GM21367 (cell line): ENCODE measurements at regions not wholly inside any gene's neighbourhood (a gene's known extent, or its start where the extent isn't known, plus 50 kb on each side); places are given as distances from the start of the nearest gene placed in this dataset.
"Not testable (repeated sequence)": the region's sequence is repeated elsewhere in the genome, so short reads cannot be mapped to it uniquely, and the experiment has no call there.

Source experiments
- ATAC-seq: cut with Tn5 transposase; IDR thresholded peaks from one replicate; pipeline ENCODE4 v1.9.1; 2021; ENCODE audit not compliant: unreplicated experiment

DNA sequence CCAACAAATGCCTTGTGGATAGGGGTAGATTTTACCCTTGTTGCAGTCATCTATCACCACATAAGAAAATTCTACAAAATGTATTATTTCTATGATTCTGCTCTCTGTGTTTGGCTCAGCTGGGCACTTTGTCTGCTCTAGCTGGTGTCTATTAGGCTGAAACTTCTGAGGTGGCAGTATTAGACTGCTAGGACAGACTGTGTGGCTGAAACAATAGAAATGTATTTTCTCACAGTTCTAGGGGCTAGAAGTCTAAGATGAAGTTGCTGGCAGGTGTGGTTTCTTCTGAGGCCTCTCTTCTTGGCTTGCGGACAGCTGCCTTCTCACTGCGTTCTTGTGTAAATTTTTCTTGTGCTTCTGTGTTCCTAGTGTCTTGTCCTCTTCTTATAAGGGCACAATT lies 1139.6 kb upstream of the LRRTM3 start:
- ATAC-seq = no peak

DNA sequence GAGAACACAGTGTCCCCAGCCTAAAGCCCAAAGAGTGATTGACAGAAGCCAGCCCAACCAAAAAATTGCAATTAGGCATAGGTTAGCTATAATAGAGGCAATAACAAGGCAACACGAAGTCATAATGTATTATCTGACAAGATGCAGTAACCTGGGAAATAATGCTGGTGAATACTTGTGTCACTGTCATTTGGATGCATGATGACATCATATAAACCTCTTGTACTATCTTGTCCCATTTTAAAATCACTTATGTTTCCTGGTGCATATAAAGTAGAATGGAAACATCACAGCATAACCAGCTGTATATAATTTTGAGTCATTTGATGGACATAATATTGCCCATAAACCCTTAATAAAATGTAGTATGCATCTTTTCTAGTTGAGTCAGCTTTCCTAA lies 1138.3 kb upstream of the LRRTM3 start:
- no peak for ATAC-seq

- ATAC-seq = no peak
Measured at GRCh38 chr10:65788271-65788670, 1137.6 kb upstream of the LRRTM3 start.

DNA sequence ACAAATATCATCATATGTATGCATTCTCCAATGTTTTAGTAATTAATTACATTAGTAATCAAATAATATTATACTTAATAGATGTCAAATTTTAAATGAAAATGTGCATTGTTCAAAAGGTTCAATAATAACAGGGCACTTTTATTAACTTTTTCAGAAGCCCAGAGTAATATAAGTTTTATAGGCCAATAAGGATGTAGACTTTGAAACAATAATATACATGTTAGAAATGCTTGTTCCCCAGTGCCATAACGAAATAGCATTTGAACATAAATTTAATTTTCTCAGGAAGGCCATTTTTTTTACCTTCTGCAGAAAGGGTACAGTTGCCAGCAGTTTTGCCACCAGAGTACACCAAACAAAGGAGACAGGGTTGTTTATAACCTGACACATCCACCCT lies 1133.9 kb upstream of the LRRTM3 start:
- ATAC-seq = no peak

- no peak for ATAC-seq
Measured at GRCh38 chr10:65793738-65794425, 1132.0 kb upstream of the LRRTM3 start.

- ATAC-seq = not testable (repeated sequence)
Measured at GRCh38 chr10:65794861-65795260, 1131.0 kb upstream of the LRRTM3 start.

DNA sequence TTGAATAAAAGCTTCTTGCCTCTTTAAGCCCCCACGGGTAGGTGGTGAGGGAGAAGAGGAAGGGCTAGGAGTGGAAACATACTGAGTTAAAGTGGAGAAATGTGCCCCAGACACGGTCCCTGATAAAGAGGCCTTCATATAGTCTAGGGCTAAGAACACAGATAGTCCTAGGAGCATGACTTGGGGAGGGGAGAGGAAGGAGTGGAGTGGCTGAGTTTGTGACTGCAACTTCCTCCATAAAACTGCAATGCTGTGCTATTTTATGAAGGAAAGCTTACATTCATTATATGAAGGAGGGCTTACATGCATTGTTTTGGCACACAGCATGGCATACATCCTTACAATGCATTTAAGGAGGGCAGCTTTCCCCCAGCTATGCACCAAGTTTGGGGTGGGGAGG lies 1129.4 kb upstream of the LRRTM3 start:
- no peak for ATAC-seq

DNA sequence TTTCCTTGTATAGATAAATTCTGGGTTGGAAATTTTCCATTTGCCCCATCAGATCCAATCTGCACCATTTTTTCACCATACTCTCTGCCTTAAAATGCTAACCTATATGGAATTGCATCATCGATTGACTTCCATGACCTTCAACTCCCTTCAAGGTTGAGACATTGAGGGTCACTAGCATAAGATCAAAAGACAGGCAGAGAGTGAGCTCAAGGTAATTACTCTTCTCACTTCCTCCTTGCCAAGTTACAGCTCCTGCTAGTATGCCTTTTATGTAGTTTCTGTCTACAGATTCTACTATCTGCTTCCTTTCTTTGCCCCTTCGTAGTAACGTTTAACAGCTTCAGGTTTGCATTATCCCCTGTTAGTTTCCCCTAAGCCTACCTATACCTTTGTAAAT lies 1127.7 kb upstream of the LRRTM3 start:
- no peak for ATAC-seq

DNA sequence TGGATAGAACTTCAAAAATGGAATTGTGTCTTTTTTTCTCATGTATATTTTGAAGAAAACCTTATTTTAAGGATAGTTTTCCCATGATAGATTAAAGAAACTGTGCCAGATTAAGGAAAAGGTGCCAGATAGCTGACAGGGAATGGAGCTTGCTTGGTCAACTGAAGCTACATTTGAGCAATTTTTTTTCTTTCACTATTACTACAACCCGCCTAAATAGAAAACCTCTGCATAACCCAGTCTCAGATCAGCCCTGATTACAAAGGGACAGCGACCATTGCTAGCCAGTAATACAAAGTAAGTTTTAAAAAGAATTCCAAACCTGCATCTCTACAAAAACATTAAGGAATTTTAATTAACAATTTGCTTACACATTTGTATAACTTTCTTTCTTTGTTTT lies 1123.4 kb upstream of the LRRTM3 start:
- ATAC-seq = no peak

DNA sequence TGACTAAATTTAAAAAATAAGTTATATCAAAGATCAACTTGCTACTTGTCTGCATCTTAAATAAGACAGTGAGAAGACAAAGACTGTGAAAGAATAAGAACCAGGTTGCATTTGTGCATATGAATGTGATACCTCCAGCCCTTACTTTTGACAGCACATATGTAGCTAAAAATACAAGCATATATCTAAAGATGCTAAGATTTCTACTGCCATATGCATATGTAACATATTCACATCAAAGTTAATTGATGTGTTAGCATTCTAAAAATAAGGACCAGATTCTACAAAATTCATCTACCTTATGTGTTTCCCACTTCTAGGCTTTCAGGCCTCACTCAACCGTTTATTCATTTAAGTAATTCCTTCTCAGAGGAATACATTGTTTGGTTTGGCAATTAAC lies 1120.3 kb upstream of the LRRTM3 start:
- ATAC-seq = no peak

GRCh38 chr10:65805993-65806392 lies 1119.8 kb upstream of the LRRTM3 start:
- no peak for ATAC-seq

DNA sequence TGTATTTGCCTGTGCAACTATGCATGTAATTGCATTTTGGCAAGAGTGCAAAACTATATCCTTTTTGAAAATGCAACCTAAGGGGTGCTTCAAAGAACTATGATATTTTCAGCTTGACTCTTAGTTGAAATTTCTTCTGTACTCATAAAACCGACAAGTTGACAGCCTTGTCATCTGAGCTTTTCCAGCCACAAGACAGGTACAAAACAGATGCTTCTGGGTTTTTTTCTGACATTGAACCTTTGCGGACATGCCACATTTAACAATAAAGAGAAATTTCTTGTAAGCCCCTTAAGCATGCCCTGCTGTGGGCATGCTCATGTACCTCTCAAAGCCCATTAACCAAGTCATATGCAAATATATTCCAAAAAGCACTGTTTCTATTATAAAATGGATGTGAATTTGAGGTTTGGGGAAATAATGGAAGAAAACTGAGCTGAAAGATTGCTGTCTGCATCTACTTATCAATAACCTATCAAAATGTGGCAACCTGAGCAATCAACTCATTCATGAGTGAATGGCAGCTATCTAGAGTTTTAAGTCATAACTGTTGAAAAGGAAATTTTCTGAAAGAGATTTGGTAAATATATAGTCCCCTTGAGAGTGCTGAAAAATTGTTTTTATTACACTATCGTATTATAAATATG lies 1117.0 kb upstream of the LRRTM3 start:
- no peak for ATAC-seq

DNA sequence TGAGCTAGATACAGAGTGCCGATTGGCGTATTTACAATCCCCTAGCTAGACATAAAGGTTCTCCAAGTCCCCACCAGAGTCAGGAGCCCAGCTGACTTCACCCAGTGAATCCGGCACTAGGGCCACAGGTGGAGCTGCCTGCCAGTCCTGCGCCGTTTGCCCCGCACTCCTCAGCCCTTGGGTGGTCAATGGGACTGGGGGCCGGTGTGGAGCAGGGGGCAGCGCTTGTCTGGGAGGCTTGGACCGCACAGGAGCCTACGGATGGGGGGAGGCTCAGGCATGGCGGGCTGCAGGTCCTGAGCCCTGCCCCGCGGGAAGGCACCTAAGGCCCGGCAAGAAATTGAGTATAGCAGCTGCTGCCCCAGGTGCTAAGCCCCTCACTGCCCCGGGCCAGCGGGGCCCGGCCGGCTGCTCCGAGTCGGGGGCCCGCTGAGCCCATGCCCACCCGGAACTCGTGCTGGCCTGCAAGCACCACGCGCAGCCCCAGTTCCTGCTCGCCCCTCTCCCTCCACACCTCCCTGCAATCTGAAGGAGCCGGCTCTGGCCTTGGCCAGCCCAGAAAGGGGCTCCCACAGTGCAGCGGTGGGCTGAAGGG lies 1113.8 kb upstream of the LRRTM3 start:
- no peak for ATAC-seq

GRCh38 chr10:65816536-65816935 lies 1109.3 kb upstream of the LRRTM3 start:
- no peak for ATAC-seq

- ATAC-seq = no peak
Measured at GRCh38 chr10:65818990-65819389, 1106.8 kb upstream of the LRRTM3 start.

DNA sequence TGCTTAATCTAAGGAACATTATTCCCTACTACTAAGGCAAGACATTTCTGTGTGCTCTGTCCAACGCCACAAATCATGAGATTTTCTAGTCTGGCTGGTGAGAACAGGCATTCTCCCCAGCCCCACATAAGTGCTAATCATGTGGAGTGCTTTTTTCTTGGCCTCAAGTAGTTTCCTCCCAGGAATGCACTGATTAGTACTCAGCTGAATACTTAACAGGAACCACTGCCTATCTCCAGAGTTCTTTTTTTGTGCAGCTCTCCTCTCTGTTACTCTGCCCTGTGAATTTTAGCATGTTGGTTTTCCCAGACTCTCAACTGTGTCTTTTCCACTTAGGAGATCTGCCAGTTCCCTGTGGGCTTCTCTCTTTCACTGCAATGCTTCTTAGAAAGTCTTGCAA lies 1098.5 kb upstream of the LRRTM3 start:
- ATAC-seq = no peak

GRCh38 chr10:65838811-65839210 lies 1087.0 kb upstream of the LRRTM3 start:
- no peak for ATAC-seq

DNA sequence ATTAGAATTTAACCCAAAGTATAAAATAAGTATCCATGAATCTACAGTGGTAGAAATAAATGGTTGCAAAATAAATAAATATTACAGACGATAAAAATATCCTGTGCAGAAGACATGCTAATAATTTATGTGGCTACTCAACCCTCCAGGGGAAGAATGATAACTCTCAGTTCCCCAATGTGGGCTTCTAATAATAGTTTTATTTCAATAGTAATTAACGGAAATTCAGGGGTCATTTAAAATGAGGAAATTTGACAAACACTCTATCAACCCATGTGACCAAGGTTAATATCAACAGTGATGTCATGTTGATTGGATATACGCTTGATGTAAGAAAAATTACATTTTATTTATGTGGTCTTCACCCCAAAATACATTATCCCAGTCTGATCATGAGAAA lies 1082.6 kb upstream of the LRRTM3 start:
- ATAC-seq = no peak

DNA sequence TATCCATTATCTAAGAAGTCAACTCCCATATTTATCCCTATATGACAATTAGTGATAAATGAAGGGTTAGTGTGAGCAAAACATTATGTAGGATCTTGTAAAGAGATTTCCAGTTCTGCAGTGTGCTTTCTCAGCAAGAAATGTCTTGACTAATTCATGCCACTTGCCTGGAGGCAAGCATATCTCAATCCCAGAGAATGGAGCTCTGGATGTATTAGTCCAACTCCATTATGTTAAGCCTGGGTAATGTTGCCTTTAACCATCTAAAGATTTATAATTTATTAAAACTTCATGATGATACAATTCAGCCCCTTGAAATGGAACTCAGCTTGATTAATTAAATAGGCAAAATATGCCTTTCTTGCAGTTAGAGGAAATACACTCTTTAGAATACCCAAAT lies 1079.9 kb upstream of the LRRTM3 start:
- ATAC-seq = no peak

- no peak for ATAC-seq
Measured at GRCh38 chr10:65846541-65846940, 1079.3 kb upstream of the LRRTM3 start.

GRCh38 chr10:65846949-65847348 lies 1078.9 kb upstream of the LRRTM3 start:
- ATAC-seq = no peak

DNA sequence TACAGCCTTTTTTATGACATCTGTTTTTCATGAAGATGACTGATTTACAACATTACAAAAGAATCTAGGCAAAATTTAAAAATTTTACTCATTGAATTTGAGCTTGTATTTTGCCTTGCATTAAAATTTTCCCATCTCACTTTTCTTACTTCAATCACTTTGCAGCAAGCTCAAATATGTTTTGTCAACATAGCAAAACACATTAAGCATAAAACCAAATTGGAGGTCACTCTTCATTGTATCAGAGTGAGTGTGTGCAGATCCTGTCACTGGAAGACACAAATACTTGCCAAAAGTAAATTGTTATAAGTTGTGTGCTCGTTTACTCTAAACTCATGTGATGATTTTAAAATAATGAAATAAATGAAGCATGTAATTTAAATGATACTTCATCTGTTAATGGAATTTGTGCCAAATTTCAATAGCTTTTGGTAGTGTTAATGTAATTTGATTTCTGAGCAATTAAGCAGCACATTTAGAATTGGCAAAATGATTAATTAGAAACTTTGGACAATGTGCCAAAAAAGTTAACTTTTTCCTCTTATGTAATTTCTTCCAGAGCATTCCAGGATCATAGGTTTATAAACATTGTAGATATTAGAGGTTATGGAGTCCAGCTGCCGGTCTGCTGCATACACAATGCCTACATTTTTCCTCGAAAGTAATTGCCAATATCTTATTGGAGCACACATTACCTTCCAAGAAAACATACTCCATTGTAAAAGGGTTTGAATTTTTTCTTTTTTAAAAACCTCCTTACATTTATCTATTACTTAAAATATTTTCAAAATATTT lies 1078.2 kb upstream of the LRRTM3 start:
- no peak for ATAC-seq
